ENCODE measurements at regions not wholly inside any gene's neighbourhood (a gene's known extent, or its start where the extent isn't known, plus 50 kb on each side); places are given as distances from the start of the nearest gene placed in this dataset.

DNA sequence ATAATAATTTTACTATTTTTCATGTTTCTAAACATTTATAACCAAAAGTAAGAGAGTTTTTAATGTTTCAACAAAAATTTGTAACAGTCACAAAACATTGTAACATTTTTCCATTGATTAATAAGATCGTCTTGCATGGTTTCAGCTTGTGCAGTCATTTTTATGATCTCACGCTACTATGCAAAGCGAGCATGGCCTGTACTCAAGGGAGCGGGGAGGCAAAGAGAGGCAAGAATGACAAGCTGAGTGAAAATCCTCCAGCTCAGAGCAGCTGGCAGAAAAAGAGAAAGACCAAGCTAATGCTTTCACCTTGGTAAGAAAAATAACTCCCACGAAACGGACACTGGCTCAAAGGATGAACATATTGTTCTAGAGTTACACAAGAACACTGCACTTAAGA is 90.0 kb upstream of the SV2C start:
- TF ChIP-seq POLR2A (IDR thresholded peaks at IDR 0.05; ENCODE audit: low read depth, low read length): no peak
- no peak for TF ChIP-seq TAF1 (IDR thresholded peaks at IDR 0.05; ENCODE audit: borderline replicate concordance, low read depth, low read length)
- no peak for TF ChIP-seq POLR2AphosphoS5 (IDR thresholded peaks at IDR 0.05; ENCODE audit: low read depth, low read length)

Data from GM12892 (cell line).